ENCODE measurements at regions not wholly inside any gene's neighbourhood (a gene's known extent, or its start where the extent isn't known, plus 50 kb on each side); places are given as distances from the start of the nearest gene placed in this dataset.

GRCh38 chr18:11283479-11284161 is 134.3 kb upstream of the PIEZO2 start:
- TF ChIP-seq POLR2A (IDR thresholded peaks at IDR 0.05; ENCODE audit: borderline replicate concordance, extremely low read depth, insufficient read depth, insufficient read length) (no peak), CTCF (IDR thresholded peaks at IDR 0.05 in 2 of 3, conservative IDR thresholded peaks at IDR 0.05 in 1 of 3; ENCODE audit: borderline replicate concordance in 1 of 3, insufficient read depth in 1 of 3, low read depth in 2 of 3, low read length in 2 of 3) (no peak), ATF3 (IDR thresholded peaks at IDR 0.05) (no peak), EZH2 (IDR thresholded peaks at IDR 0.05) (no peak), POLR2AphosphoS5 (IDR thresholded peaks at IDR 0.05; ENCODE audit: low read depth, low read length) (no peak)

Data from HCT116 (cell line).